ENCODE measurements at regions not wholly inside any gene's neighbourhood (a gene's known extent, or its start where the extent isn't known, plus 50 kb on each side); places are given as distances from the start of the nearest gene placed in this dataset.

DNA sequence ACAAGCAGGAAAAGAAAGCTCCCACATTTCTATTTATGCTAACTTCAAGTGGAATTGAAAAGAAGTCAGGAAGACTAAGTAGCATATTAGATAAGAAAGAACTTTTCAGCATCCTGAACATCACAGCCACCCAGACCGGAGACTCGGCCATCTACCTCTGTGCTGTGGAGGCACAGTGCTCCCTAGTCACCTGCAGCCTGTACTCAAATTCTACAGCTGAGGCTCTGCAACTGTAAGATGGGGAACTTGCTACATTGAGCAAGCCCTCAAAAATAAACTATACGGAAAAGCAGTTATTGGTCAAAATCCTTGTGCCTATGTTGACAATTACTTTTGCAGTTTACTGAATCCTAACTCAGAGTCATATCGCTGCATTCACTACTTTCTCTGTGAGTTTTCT, 361.9 kb downstream of the DAD1 start:
- TF ChIP-seq SIN3A (IDR thresholded peaks at IDR 0.05; ENCODE audit: borderline replicate concordance, insufficient read depth, low read depth, low read length) (no peak), POLR2AphosphoS5 (IDR thresholded peaks at IDR 0.05; ENCODE audit: low read depth, low read length) (no peak)
